Nephron (organoid): ENCODE measurements at regions not wholly inside any gene's neighbourhood (a gene's known extent, or its start where the extent isn't known, plus 50 kb on each side); places are given as distances from the start of the nearest gene placed in this dataset.

ENCODE experiments used
- H3K27ac Mint-ChIP-seq, 3 experiments: 2 replicates each; pipeline ENCODE4 v1.8.0; 2020; ENCODE audit warnings: mixed read lengths in 3 of 3, mild to moderate bottlenecking in 2 of 3, moderate library complexity in 1 of 3
- H3K27me3 Mint-ChIP-seq: 2 replicates; pipeline ENCODE4 v1.8.0; 2021; ENCODE audit warnings: low read depth, mild to moderate bottlenecking, moderate library complexity, mixed read lengths
- H3K36me3 Mint-ChIP-seq: 2 replicates; pipeline ENCODE4 v1.8.0; 2020; ENCODE audit warnings: low read depth, mixed read lengths
- H3K4me1 Mint-ChIP-seq: 2 replicates; pipeline ENCODE4 v1.8.0; 2020; ENCODE audit warnings: mixed read lengths
- H3K4me3 Mint-ChIP-seq, 3 experiments: 2 replicates each; pipeline ENCODE4 v1.8.0; 2020; ENCODE audit warnings: mild to moderate bottlenecking in 3 of 3, mixed read lengths in 3 of 3, moderate library complexity in 2 of 3
- H3K9me3 Mint-ChIP-seq: 2 replicates; pipeline ENCODE4 v1.8.0; 2020; ENCODE audit warnings: mixed read lengths
- CTCF ChIP-seq, 3 experiments: fragments of 200-600 bp; sonication (generic); IDR thresholded peaks; one replicate each; pipeline ENCODE4 v1.5.0; 2021; ENCODE audit warnings: antibody characterized with exemption in 3 of 3; ENCODE audit not compliant: unreplicated experiment in 3 of 3

- Mint-ChIP-seq H3K4me3 (no peak overlapping the region), H3K27me3 (peaks cover 16% of the 10 kb centered on the region), H3K36me3 (no peaks in the 10 kb centered on the region), H3K4me1 (peaks cover 5% of the 10 kb centered on the region), H3K27ac (no peak overlapping the region), H3K9me3 (no peaks in the 10 kb centered on the region)
- no peak for TF ChIP-seq CTCF (IDR thresholded peaks at IDR 0.05; ENCODE audit: unreplicated experiment in 3 of 3)
These were observed 99.5 kb downstream of the SPATA19 start for GRCh38 chr11:133745791-133746190.

DNA sequence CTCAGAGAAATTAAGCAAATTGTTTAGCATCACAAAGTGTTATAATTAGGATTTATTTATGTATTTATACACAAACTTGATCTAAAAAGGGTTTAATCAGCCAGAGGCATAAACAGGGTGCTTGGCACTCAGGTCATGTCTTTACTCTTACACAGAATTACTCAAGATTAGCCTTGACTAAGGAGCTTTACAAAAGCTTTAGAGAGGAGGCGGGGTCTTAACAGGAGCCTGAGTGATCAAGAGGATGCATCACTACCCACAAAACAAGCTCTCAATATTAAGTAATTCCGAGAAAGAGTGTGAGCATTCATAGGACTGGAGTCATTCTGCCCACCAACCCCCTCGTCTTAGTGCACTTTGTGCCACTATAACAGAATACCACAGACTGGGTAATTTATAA lies 103.0 kb downstream of the SPATA19 start:
- H3K4me3 Mint-ChIP-seq = no peak overlapping the region
- no peaks in the 10 kb centered on the region for H3K36me3 Mint-ChIP-seq
- H3K9me3 Mint-ChIP-seq = no peaks in the 10 kb centered on the region

DNA sequence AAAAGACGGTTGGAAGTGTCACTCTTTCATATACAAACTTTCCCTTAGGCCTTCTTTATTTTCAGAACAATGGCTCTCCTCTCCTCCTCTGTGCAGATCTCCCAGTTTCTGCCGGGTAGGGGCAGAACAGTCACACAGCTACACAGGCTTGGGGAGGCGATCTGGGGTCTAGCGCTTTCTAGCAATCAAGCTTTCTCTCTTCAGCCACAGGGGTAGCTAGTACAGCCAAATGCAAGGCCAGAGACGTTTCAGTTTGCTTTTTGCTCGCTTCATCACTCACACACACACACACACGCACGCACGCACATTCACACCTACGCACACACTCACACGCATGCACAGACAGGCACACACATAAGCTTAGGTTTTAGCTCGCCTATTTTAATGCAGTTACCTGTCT lies 104.3 kb downstream of the SPATA19 start:
- peaks cover 7% of the 10 kb centered on the region for H3K27me3 Mint-ChIP-seq
- H3K9me3 Mint-ChIP-seq = no peaks in the 10 kb centered on the region
- no peaks in the 10 kb centered on the region for H3K36me3 Mint-ChIP-seq
- no peak for TF ChIP-seq CTCF (IDR thresholded peaks at IDR 0.05; ENCODE audit: unreplicated experiment in 3 of 3)
- H3K4me3 Mint-ChIP-seq = no peak overlapping the region
- H3K4me1 Mint-ChIP-seq = peaks cover 4% of the 10 kb centered on the region
- H3K27ac Mint-ChIP-seq = no peak overlapping the region

More for the DNA sequence above, 103.0 kb downstream of the SPATA19 start:
- Mint-ChIP-seq H3K4me1 (peaks cover 5% of the 10 kb centered on the region), H3K27me3 (peaks cover 16% of the 10 kb centered on the region), H3K27ac (no peak overlapping the region)
- no peak for TF ChIP-seq CTCF (IDR thresholded peaks at IDR 0.05; ENCODE audit: unreplicated experiment in 3 of 3)

GRCh38 chr11:133739481-133739880 lies 105.8 kb downstream of the SPATA19 start:
- Mint-ChIP-seq H3K4me1 (no peaks in the 10 kb centered on the region), H3K27ac (no peak overlapping the region), H3K4me3 (no peak overlapping the region), H3K36me3 (no peaks in the 10 kb centered on the region), H3K9me3 (no peaks in the 10 kb centered on the region), H3K27me3 (peaks cover 6% of the 10 kb centered on the region)
- no peak for TF ChIP-seq CTCF (IDR thresholded peaks at IDR 0.05; ENCODE audit: unreplicated experiment in 3 of 3)

DNA sequence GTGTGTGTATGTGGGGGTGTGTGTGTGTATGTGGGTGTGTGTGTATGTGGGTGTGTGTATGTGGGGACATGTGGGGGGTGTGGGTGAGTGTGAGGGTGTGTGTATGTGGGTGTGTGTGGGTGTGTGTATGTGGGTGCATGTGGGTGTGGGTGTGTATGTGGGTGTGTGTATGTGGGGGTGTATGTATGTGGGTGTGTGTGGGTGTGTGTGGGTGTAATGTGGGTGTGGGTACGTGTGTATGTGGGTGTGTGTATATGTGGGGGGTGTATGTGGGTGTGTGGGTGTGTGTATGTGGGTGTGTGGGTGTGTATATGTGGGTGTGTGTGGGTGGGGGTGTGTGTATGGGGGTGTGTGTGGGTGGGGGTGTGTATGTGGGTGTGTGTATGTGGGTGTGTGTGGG lies 106.7 kb downstream of the SPATA19 start:
- no peak overlapping the region for H3K4me3 Mint-ChIP-seq
- no peaks in the 10 kb centered on the region for H3K9me3 Mint-ChIP-seq
- no peak for TF ChIP-seq CTCF (IDR thresholded peaks at IDR 0.05; ENCODE audit: unreplicated experiment in 3 of 3)
- H3K36me3 Mint-ChIP-seq = no peaks in the 10 kb centered on the region
- H3K4me1 Mint-ChIP-seq = no peaks in the 10 kb centered on the region
- peaks cover 6% of the 10 kb centered on the region for H3K27me3 Mint-ChIP-seq
- H3K27ac Mint-ChIP-seq = no peak overlapping the region

DNA sequence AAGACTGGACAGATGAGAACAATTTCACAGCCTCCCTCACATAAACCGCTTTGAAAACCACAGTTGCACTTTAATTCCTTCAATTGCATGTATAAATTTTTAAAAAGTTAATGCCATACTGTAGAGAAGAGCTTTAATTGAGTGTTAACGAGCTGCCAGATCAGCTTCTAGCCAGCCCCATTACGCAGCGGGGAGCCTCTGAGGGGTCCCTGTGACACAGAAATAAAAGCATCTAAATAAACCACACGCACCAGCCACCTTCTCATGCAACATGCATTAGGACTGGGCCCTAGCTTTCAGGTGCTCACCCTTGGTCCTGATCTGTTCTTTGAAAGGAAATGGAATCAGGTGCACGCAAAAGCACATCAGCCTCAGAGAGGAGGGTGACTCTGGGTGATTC lies 111.7 kb downstream of the SPATA19 start:
- peaks cover 27% of the 10 kb centered on the region for H3K27me3 Mint-ChIP-seq
- H3K9me3 Mint-ChIP-seq = no peaks in the 10 kb centered on the region
- H3K4me3 Mint-ChIP-seq = no peak overlapping the region
- TF ChIP-seq CTCF (IDR thresholded peaks at IDR 0.05; ENCODE audit: unreplicated experiment in 3 of 3) = no peak
- H3K4me1 Mint-ChIP-seq = no peaks in the 10 kb centered on the region
- no peak overlapping the region for H3K27ac Mint-ChIP-seq
- no peaks in the 10 kb centered on the region for H3K36me3 Mint-ChIP-seq
